ENCODE measurements at regions not wholly inside any gene's neighbourhood (a gene's known extent, or its start where the extent isn't known, plus 50 kb on each side); places are given as distances from the start of the nearest gene placed in this dataset.

DNA sequence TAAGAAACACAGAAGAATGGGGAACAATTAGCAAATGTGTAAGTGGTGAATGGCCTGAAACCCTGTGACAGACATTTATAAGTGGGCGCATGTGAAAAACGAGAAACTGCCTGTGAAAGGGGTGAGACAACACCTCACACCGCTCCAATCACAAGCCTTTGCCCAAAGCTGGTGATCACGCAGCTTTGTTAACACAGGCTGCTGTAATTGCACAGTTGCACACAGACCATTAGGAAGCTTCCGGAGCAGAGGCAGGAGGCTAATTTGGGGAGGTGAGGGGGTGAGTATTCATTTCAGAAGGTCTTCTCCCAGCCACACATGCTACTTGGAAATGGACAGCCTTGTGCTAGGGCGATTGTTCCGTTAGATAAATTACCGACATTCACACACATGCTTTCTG is 294.0 kb downstream of the MED10 start:
- TF ChIP-seq, protein P1, sequence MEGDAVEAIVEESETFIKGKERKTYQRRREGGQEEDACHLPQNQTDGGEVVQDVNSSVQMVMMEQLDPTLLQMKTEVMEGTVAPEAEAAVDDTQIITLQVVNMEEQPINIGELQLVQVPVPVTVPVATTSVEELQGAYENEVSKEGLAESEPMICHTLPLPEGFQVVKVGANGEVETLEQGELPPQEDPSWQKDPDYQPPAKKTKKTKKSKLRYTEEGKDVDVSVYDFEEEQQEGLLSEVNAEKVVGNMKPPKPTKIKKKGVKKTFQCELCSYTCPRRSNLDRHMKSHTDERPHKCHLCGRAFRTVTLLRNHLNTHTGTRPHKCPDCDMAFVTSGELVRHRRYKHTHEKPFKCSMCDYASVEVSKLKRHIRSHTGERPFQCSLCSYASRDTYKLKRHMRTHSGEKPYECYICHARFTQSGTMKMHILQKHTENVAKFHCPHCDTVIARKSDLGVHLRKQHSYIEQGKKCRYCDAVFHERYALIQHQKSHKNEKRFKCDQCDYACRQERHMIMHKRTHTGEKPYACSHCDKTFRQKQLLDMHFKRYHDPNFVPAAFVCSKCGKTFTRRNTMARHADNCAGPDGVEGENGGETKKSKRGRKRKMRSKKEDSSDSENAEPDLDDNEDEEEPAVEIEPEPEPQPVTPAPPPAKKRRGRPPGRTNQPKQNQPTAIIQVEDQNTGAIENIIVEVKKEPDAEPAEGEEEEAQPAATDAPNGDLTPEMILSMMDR (IDR thresholded peaks at IDR 0.05; ENCODE audit: low read length) = no peak
- no peak for TF ChIP-seq EZH2phosphoT487 (IDR thresholded peaks at IDR 0.05; ENCODE audit: low read length)

All from MM.1S (cell line).